Superior temporal gyrus (tissue), 1 donor: ENCODE measurements at regions not wholly inside any gene's neighbourhood (a gene's known extent, or its start where the extent isn't known, plus 50 kb on each side); places are given as distances from the start of the nearest gene placed in this dataset.

Source experiments
- DNase-seq: peaks from one replicate; pipeline ENCODE4 v3.0.0-alpha.2; 2016; ENCODE audit errors: extremely low spot score

DNA sequence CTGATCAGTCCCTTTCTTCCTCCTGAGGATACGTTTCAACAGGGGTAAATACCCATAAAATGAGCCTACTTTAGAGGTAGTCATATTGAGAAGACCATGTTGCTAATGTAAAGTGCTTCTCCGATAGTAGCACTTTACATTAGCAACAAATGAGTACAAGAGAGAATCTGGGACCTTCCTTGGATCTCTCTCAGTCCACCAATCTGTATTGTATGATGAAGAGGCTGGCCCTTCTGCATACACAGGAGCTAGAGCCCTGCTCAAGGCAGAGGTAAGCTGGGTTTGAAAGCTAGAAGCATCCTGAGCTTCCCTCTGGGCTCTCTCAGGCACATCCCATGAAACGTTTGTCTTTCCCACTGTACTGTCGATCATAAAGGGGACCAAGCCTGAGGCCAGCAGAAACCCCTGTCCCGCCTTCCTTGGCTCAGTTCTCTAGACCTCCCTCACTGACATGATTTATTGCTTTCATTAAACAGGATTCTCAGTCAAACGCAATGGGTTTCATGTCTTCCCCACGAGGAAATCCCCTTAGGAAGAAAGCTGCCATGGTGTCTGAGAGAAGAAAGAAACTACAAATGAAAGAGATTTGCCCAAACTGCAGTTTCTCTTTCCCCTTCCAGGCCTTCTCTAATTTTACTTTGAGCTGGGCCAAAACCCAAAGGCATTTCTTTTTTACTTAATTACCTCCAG is 62.8 kb upstream of the BCAR3 start:
- no peak for DNase-seq

GRCh38 chr1:93743465-93743864 is 61.8 kb upstream of the BCAR3 start:
- DNase-seq = no peak

- no peak for DNase-seq
These were observed 59.0 kb upstream of the BCAR3 start for GRCh38 chr1:93740601-93741031.

DNA sequence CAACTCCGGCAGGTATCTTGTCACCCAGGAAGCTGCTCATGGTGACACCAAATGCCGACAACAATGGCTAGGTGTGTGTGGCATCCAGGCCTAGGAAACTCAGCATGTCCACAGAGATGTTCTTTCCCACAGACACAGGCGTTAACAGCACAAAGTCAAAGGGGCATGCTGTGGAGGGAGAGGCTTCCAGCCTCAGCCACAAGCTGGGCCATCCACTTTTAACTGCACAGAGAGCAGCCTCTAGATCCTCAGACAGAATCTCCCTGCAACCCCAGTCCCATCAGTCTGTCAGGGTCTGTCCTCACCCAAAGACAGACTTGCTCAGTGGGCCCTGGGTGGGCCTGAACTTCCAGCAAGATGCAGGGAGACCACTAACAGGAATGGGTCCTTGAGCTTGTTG is 58.5 kb upstream of the BCAR3 start:
- no peak for DNase-seq

GRCh38 chr1:93739472-93739871 is 57.8 kb upstream of the BCAR3 start:
- DNase-seq = no peak

DNA sequence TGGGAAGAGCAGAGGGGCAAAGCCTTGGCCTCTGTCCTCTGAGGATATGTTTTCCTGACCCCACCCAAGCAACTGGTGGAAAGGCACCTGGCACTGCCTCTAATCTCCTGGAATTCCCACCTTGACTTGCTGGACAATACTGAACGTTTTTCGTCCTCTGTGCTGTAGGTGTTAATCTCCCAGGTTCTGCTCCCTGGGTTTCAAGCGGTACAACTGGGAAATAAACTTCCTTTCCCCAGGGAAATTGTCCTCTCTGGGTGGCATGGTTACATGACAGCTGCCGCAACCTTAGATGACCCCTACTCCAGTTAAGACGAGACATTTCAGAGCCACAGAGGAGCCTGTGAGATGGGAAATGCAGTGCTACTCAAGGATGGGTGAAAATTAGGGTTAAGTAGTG is 57.3 kb upstream of the BCAR3 start:
- no peak for DNase-seq

GRCh38 chr1:93738075-93738622 is 56.5 kb upstream of the BCAR3 start:
- no peak for DNase-seq

DNA sequence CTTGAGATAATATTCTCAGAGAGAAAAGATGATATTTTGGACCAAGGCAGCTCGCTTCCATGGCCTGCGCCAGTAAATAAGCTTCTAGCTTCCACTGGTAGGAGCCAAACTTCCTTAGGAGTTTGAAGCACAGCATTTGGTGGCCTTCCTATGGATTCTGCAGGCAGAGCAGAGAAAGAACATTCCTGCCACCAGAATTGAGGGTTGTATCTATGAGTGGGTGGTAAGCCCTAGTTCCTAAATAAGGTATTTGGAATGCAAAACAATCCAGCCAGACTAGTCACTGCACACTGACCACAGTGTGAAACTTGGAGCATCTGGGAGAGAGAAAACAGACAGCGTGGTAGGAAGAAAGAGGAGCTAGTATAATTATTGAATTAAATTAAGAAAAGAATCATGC is 54.1 kb upstream of the BCAR3 start:
- DNase-seq = no peak

GRCh38 chr1:93734999-93735398 is 53.4 kb upstream of the BCAR3 start:
- no peak for DNase-seq

DNA sequence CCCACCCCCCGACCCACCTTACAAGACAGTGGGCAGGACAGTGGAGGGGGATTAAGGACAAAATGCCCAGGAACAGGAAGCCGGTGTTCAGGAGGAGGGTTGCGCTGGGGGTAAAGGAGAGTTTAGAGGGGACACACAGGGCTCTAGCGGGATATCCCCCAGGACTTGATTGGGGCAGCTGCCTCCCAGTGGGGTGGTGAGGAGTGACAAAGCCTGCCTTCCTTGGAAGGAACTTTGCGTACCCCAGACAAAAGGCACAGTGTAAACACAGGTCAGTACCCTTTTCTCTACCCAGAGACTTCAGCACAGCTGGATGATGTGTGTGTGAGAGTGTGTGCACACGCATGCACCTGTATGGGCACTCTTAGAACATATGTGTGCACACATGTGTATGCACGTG is 51.7 kb upstream of the BCAR3 start:
- DNase-seq = no peak

- no peak for DNase-seq
These were observed 50.9 kb upstream of the BCAR3 start for GRCh38 chr1:93732514-93732913.
